Astrocyte (in vitro differentiated cells and primary cell): ENCODE measurements at regions not wholly inside any gene's neighbourhood (a gene's known extent, or its start where the extent isn't known, plus 50 kb on each side); places are given as distances from the start of the nearest gene placed in this dataset.

Source experiments
- DNase-seq: peaks from one replicate; pipeline ENCODE4 v3.0.0-alpha.2; 2010; ENCODE audit warnings: low read depth
- FAIRE-seq: peaks from 2 replicates; lab custom pipeline; 2011; peaks lifted over from hg19 to GRCh38; lab: Jason Lieb, UNC
- H2AFZ ChIP-seq: 2 replicates; pipeline ENCODE4 v1.6.0; 2012; ENCODE audit warnings: low read depth, low read length, inconsistent platforms
- H3K27ac ChIP-seq: 2 replicates; pipeline ENCODE4 v1.5.1; 2011; ENCODE audit warnings: low read depth, low read length, inconsistent platforms
- H3K27me3 ChIP-seq: 2 replicates; pipeline ENCODE4 v1.6.0; 2011; ENCODE audit warnings: low read length, inconsistent platforms; ENCODE audit not compliant: insufficient read depth
- H3K36me3 ChIP-seq: 2 replicates; pipeline ENCODE4 v1.5.1; 2011; ENCODE audit warnings: low read length, inconsistent platforms; ENCODE audit not compliant: insufficient read depth
- H3K4me1 ChIP-seq: 2 replicates; pipeline ENCODE4 v1.5.1; 2011; ENCODE audit warnings: low read length, inconsistent platforms; ENCODE audit not compliant: insufficient read depth
- H3K4me2 ChIP-seq: 2 replicates; pipeline ENCODE4 v1.6.0; 2012; ENCODE audit warnings: low read length, inconsistent platforms
- H3K4me3 ChIP-seq: 2 replicates; pipeline ENCODE4 v1.5.1; 2011; ENCODE audit warnings: low read depth, mild to moderate bottlenecking, low read length, inconsistent platforms; ENCODE audit not compliant: insufficient read depth
- H3K79me2 ChIP-seq: 2 replicates; pipeline ENCODE4 v1.6.0; 2012; ENCODE audit warnings: mild to moderate bottlenecking, low read length, inconsistent platforms; ENCODE audit not compliant: insufficient read depth
- H3K9ac ChIP-seq: 2 replicates; pipeline ENCODE4 v1.6.0; 2012; ENCODE audit warnings: mild to moderate bottlenecking, low read length, inconsistent platforms
- H3K9me3 ChIP-seq: 2 replicates; pipeline ENCODE4 v1.5.1; 2012; ENCODE audit warnings: low read depth, mild to moderate bottlenecking, low read length, inconsistent platforms; ENCODE audit not compliant: insufficient read depth
- H4K20me1 ChIP-seq: 2 replicates; pipeline ENCODE4 v1.6.0; 2012; ENCODE audit warnings: low read length, inconsistent platforms; ENCODE audit not compliant: insufficient read depth
- H3K27ac Mint-ChIP-seq: one replicate; pipeline ENCODE4 v1.8.0; 2021; ENCODE audit warnings: mild to moderate bottlenecking, mixed read lengths; ENCODE audit not compliant: unreplicated experiment
- H3K27me3 Mint-ChIP-seq: one replicate; pipeline ENCODE4 v1.8.0; 2021; ENCODE audit warnings: low read depth, mixed read lengths; ENCODE audit not compliant: unreplicated experiment
- H3K36me3 Mint-ChIP-seq: one replicate; pipeline ENCODE4 v1.8.0; 2021; ENCODE audit warnings: low read depth, mixed read lengths; ENCODE audit not compliant: unreplicated experiment
- H3K4me1 Mint-ChIP-seq: one replicate; pipeline ENCODE4 v1.8.0; 2021; ENCODE audit warnings: low read depth, mixed read lengths; ENCODE audit not compliant: unreplicated experiment
- H3K4me3 Mint-ChIP-seq: one replicate; pipeline ENCODE4 v1.8.0; 2021; ENCODE audit warnings: mild to moderate bottlenecking, moderate library complexity, mixed read lengths; ENCODE audit not compliant: unreplicated experiment
- H3K9me3 Mint-ChIP-seq: one replicate; pipeline ENCODE4 v1.8.0; 2021; ENCODE audit warnings: mild to moderate bottlenecking, mixed read lengths; ENCODE audit not compliant: unreplicated experiment
- CTCF ChIP-seq: IDR thresholded peaks from 2 replicates; pipeline ENCODE4 v1.5.1; 2011; ENCODE audit warnings: low read depth, mild to moderate bottlenecking, inconsistent platforms, low read length, moderate library complexity; ENCODE audit not compliant: insufficient read depth
- EZH2 ChIP-seq: IDR thresholded peaks from 2 replicates; pipeline ENCODE4 v1.6.1; 2012; ENCODE audit warnings: mild to moderate bottlenecking, low read length, inconsistent platforms; ENCODE audit not compliant: insufficient read depth

GRCh38 chr12:108060903-108061302, 68.2 kb upstream of the WSCD2 start:
- FAIRE-seq, result no peak

GRCh38 chr12:108063192-108063591, 65.9 kb upstream of the WSCD2 start:
- H3K79me2 ChIP-seq, result no peaks in the 10 kb centered on the region
- no peaks in the 10 kb centered on the region for H3K27me3 ChIP-seq
- H3K4me3 Mint-ChIP-seq, result no peak overlapping the region
- H3K36me3 Mint-ChIP-seq, result no peaks in the 10 kb centered on the region
- FAIRE-seq, result no peak
- H3K4me1 ChIP-seq, result no peaks in the 10 kb centered on the region
- H3K27ac Mint-ChIP-seq, result no peak overlapping the region
- H3K4me1 Mint-ChIP-seq, result peaks cover 2% of the 10 kb centered on the region
- no peak overlapping the region for H3K4me2 ChIP-seq
- H3K9ac ChIP-seq, result no peak overlapping the region
- TF ChIP-seq CTCF, result peak; percentile 27
- TF ChIP-seq EZH2, result no peak
- H3K27ac ChIP-seq, result no peak overlapping the region
- H3K9me3 ChIP-seq, result no peaks in the 10 kb centered on the region
- H4K20me1 ChIP-seq, result no peaks in the 10 kb centered on the region
- H3K36me3 ChIP-seq, result no peaks in the 10 kb centered on the region
- H3K9me3 Mint-ChIP-seq, result peaks cover 3% of the 10 kb centered on the region
- H3K27me3 Mint-ChIP-seq, result peaks cover 31% of the 10 kb centered on the region
- H2AFZ ChIP-seq, result no peak overlapping the region
- H3K4me3 ChIP-seq, result no peak overlapping the region
- DNase-seq, result no peak

More at GRCh38 chr12:108060903-108061302, 68.2 kb upstream of the WSCD2 start:
- no peak overlapping the region for H3K4me2 ChIP-seq
- H3K36me3 Mint-ChIP-seq, result no peaks in the 10 kb centered on the region
- H3K27ac ChIP-seq, result no peak overlapping the region
- H3K4me3 Mint-ChIP-seq, result no peak overlapping the region
- no peaks in the 10 kb centered on the region for H4K20me1 ChIP-seq
- no peak overlapping the region for H3K27ac Mint-ChIP-seq
- no peaks in the 10 kb centered on the region for H3K9me3 Mint-ChIP-seq
- H3K36me3 ChIP-seq, result no peaks in the 10 kb centered on the region
- peaks cover 45% of the 10 kb centered on the region for H3K27me3 Mint-ChIP-seq
- no peaks in the 10 kb centered on the region for H3K4me1 ChIP-seq
- H2AFZ ChIP-seq, result no peak overlapping the region
- no peak for DNase-seq
- H3K79me2 ChIP-seq, result no peaks in the 10 kb centered on the region
- H3K27me3 ChIP-seq, result no peaks in the 10 kb centered on the region
- TF ChIP-seq EZH2, result no peak
- TF ChIP-seq CTCF, result no peak
- no peaks in the 10 kb centered on the region for H3K9me3 ChIP-seq
- H3K4me1 Mint-ChIP-seq, result no peaks in the 10 kb centered on the region
- no peak overlapping the region for H3K9ac ChIP-seq
- H3K4me3 ChIP-seq, result no peak overlapping the region

GRCh38 chr12:108065069-108065468, 64.0 kb upstream of the WSCD2 start:
- no peaks in the 10 kb centered on the region for H3K9me3 ChIP-seq
- TF ChIP-seq CTCF, result no peak
- no peak for TF ChIP-seq EZH2
- Mint-ChIP-seq H3K4me1 (peaks cover 14% of the 10 kb centered on the region), H3K4me3 (no peak overlapping the region), H3K9me3 (peaks cover 3% of the 10 kb centered on the region), H3K36me3 (no peaks in the 10 kb centered on the region), H3K27me3 (peaks cover 25% of the 10 kb centered on the region), H3K27ac (no peak overlapping the region)
- H3K27me3 ChIP-seq, result no peaks in the 10 kb centered on the region
- H3K4me3 ChIP-seq, result no peak overlapping the region
- FAIRE-seq (no peak), DNase-seq (no peak)
- H3K4me1 ChIP-seq, result no peaks in the 10 kb centered on the region
- H3K27ac ChIP-seq, result no peak overlapping the region
- no peak overlapping the region for H3K9ac ChIP-seq
- H3K36me3 ChIP-seq, result no peaks in the 10 kb centered on the region
- H3K4me2 ChIP-seq, result no peak overlapping the region
- no peaks in the 10 kb centered on the region for H4K20me1 ChIP-seq
- no peaks in the 10 kb centered on the region for H3K79me2 ChIP-seq
- H2AFZ ChIP-seq, result no peak overlapping the region
